ENCODE measurements at regions not wholly inside any gene's neighbourhood (a gene's known extent, or its start where the extent isn't known, plus 50 kb on each side); places are given as distances from the start of the nearest gene placed in this dataset.

- no peak overlapping the region for H3K4me3 ChIP-seq (ENCODE audit: control insufficient read depth in 1 of 2, extremely low read depth in 1 of 2, low read length in 1 of 2)
- peaks cover 0 to 5% of the 10 kb centered on the region in 2 experiments for H3K27me3 ChIP-seq (replicated peaks in 1 of 2; ENCODE audit: control insufficient read depth in 2 of 2, extremely low read depth in 1 of 2, insufficient read depth in 2 of 2, low read length in 1 of 2)
- DNase-seq, result no peak
- Mint-ChIP-seq H3K9me3 (peaks cover 3 to 17% (median 8%) of the 10 kb centered on the region in 3 donors), H3K4me1 (no peaks in the 10 kb centered on the region), H3K27ac (no peak overlapping the region), H3K4me3 (no peak overlapping the region), H3K27me3 (no peaks in the 10 kb centered on the region), H3K36me3 (no peaks in the 10 kb centered on the region)
- ATAC-seq (replicated peaks in 1 of 4), result no peak
- POLR2A ChIA-PET, result no interaction called here
- no peaks in the 10 kb centered on the region for H3K9me3 ChIP-seq
- H3K27ac ChIP-seq (ENCODE audit: low read length), result no peak overlapping the region
- WGBS (ENCODE audit: insufficient coverage), result 86% methylated on average over 3 of the region's 3 CpGs
- CTCF ChIA-PET, result interaction anchor here in 1 of 2 donors (0.7 kb wide), 1 partner anchor 1579 kb away, joined by 3 read pairs; no protein-coding TSS in a partner anchor
- H3K4me1 ChIP-seq (ENCODE audit: control insufficient read depth in 1 of 2, extremely low read depth in 1 of 2, insufficient read depth in 2 of 2, low read length in 2 of 2), result no peaks in the 10 kb centered on the region
- H3K36me3 ChIP-seq (ENCODE audit: control insufficient read depth in 2 of 2, extremely low read depth in 1 of 2, insufficient read depth in 1 of 2, low read length in 1 of 2), result no peaks in the 10 kb centered on the region
Measured at GRCh38 chr7:69276011-69276729, 322.1 kb upstream of the AUTS2 start.

DNA sequence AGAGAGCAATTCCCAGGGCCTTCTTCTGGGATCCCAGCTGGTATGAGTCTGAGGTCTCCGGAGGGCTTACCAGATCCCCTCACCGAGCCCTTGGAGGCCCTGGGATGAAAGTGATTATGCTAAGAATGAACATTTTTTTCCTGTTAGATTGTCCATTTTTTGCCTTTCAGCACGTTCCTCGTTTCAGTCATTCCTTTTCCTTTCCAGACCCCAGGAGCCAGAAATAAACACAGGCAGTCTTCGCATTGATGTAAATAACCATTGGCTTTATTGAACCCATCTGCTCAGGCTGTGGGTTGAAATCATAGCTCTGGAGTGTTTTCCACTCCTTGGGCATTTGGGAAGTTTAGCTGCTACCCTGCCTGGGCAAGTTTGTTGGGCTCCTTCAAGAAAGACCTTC is 320.9 kb upstream of the AUTS2 start:
- no peak overlapping the region for H3K4me3 ChIP-seq (ENCODE audit: control insufficient read depth in 1 of 2, extremely low read depth in 1 of 2, low read length in 1 of 2)
- no peak for ATAC-seq (replicated peaks in 1 of 4)
- ChIA-PET CTCF (no interaction called here), POLR2A (no interaction called here)
- WGBS (ENCODE audit: insufficient coverage), result no CpG with 5 or more reads among the region's 5 CpGs
- H3K27me3 ChIP-seq (replicated peaks in 1 of 2; ENCODE audit: control insufficient read depth in 2 of 2, extremely low read depth in 1 of 2, insufficient read depth in 2 of 2, low read length in 1 of 2), result peaks cover 0 to 7% of the 10 kb centered on the region in 2 experiments
- H3K9me3 ChIP-seq, result no peaks in the 10 kb centered on the region
- H3K9me3 Mint-ChIP-seq, result peaks cover 7 to 17% (median 8%) of the 10 kb centered on the region in 3 donors
- no peaks in the 10 kb centered on the region for H3K4me1 ChIP-seq (ENCODE audit: control insufficient read depth in 1 of 2, extremely low read depth in 1 of 2, insufficient read depth in 2 of 2, low read length in 2 of 2)
- H3K36me3 Mint-ChIP-seq, result no peaks in the 10 kb centered on the region
- no peak overlapping the region for H3K27ac ChIP-seq (ENCODE audit: low read length)
- H3K4me1 Mint-ChIP-seq, result no peaks in the 10 kb centered on the region
- DNase-seq, result no peak
- no peak overlapping the region for H3K27ac Mint-ChIP-seq
- no peak overlapping the region for H3K4me3 Mint-ChIP-seq
- H3K27me3 Mint-ChIP-seq, result no peaks in the 10 kb centered on the region
- H3K36me3 ChIP-seq (ENCODE audit: control insufficient read depth in 2 of 2, extremely low read depth in 1 of 2, insufficient read depth in 1 of 2, low read length in 1 of 2), result no peaks in the 10 kb centered on the region

- H3K4me3 Mint-ChIP-seq, result no peak overlapping the region
- H3K27ac ChIP-seq (ENCODE audit: low read length), result no peak overlapping the region
- no peak overlapping the region for H3K27ac Mint-ChIP-seq
- H3K4me3 ChIP-seq (ENCODE audit: control insufficient read depth in 1 of 2, extremely low read depth in 1 of 2, low read length in 1 of 2), result no peak overlapping the region
- ATAC-seq (replicated peaks in 1 of 4) (no peak), DNase-seq (no peak)
- POLR2A ChIA-PET, result interaction anchor here in 1 of 2 donors (0.6 kb wide), 1 partner anchor 147 kb away, joined by 3 read pairs; no protein-coding TSS in a partner anchor
- H3K27me3 Mint-ChIP-seq, result peaks cover 0 to 6% of the 10 kb centered on the region in 2 donors
- H3K4me1 ChIP-seq (ENCODE audit: control insufficient read depth in 1 of 2, extremely low read depth in 1 of 2, insufficient read depth in 2 of 2, low read length in 2 of 2), result no peaks in the 10 kb centered on the region
- no peaks in the 10 kb centered on the region for H3K9me3 ChIP-seq
- H3K27me3 ChIP-seq (replicated peaks in 1 of 2; ENCODE audit: control insufficient read depth in 2 of 2, extremely low read depth in 1 of 2, insufficient read depth in 2 of 2, low read length in 1 of 2), result peaks cover 0 to 5% of the 10 kb centered on the region in 2 experiments
- H3K9me3 Mint-ChIP-seq, result peaks cover 4 to 20% (median 17%) of the 10 kb centered on the region in 3 donors
- CTCF ChIA-PET, result no interaction called here
- WGBS (ENCODE audit: insufficient coverage), result 19% methylated on average over 3 of the region's 3 CpGs
- H3K36me3 ChIP-seq (ENCODE audit: control insufficient read depth in 2 of 2, extremely low read depth in 1 of 2, insufficient read depth in 1 of 2, low read length in 1 of 2), result no peaks in the 10 kb centered on the region
- no peaks in the 10 kb centered on the region for H3K36me3 Mint-ChIP-seq
- H3K4me1 Mint-ChIP-seq, result no peaks in the 10 kb centered on the region
Measured at GRCh38 chr7:69282946-69283345, 315.3 kb upstream of the AUTS2 start.

GRCh38 chr7:69283421-69283820 is 314.9 kb upstream of the AUTS2 start:
- POLR2A ChIA-PET, result no interaction called here
- DNase-seq (no peak), ATAC-seq (replicated peaks in 1 of 4) (no peak)
- Mint-ChIP-seq H3K4me3 (no peak overlapping the region), H3K9me3 (peaks cover 4 to 20% (median 17%) of the 10 kb centered on the region in 3 donors), H3K36me3 (no peaks in the 10 kb centered on the region), H3K27ac (no peak overlapping the region), H3K27me3 (peaks cover 0 to 6% of the 10 kb centered on the region in 2 donors), H3K4me1 (no peaks in the 10 kb centered on the region)
- CTCF ChIA-PET, result no interaction called here
- H3K27ac ChIP-seq (ENCODE audit: low read length), result no peak overlapping the region
- H3K27me3 ChIP-seq (replicated peaks in 1 of 2; ENCODE audit: control insufficient read depth in 2 of 2, extremely low read depth in 1 of 2, insufficient read depth in 2 of 2, low read length in 1 of 2), result peaks cover 0 to 5% of the 10 kb centered on the region in 2 experiments
- no peaks in the 10 kb centered on the region for H3K4me1 ChIP-seq (ENCODE audit: control insufficient read depth in 1 of 2, extremely low read depth in 1 of 2, insufficient read depth in 2 of 2, low read length in 2 of 2)
- H3K4me3 ChIP-seq (ENCODE audit: control insufficient read depth in 1 of 2, extremely low read depth in 1 of 2, low read length in 1 of 2), result no peak overlapping the region
- 69% methylated on average over 2 of the region's 8 CpGs for WGBS (ENCODE audit: insufficient coverage)
- H3K36me3 ChIP-seq (ENCODE audit: control insufficient read depth in 2 of 2, extremely low read depth in 1 of 2, insufficient read depth in 1 of 2, low read length in 1 of 2), result no peaks in the 10 kb centered on the region
- H3K9me3 ChIP-seq, result no peaks in the 10 kb centered on the region

- no peak for DNase-seq
- ATAC-seq (replicated peaks in 1 of 4), result no peak
- Histone ChIP-seq H3K9me3 (no peaks in the 10 kb centered on the region), H3K4me1 (ENCODE audit: control insufficient read depth in 1 of 2, extremely low read depth in 1 of 2, insufficient read depth in 2 of 2, low read length in 2 of 2) (no peaks in the 10 kb centered on the region), H3K4me3 (ENCODE audit: control insufficient read depth in 1 of 2, extremely low read depth in 1 of 2, low read length in 1 of 2) (no peak overlapping the region), H3K27me3 (replicated peaks in 1 of 2; ENCODE audit: control insufficient read depth in 2 of 2, extremely low read depth in 1 of 2, insufficient read depth in 2 of 2, low read length in 1 of 2) (peaks cover 0 to 5% of the 10 kb centered on the region in 2 experiments), H3K36me3 (ENCODE audit: control insufficient read depth in 2 of 2, extremely low read depth in 1 of 2, insufficient read depth in 1 of 2, low read length in 1 of 2) (no peaks in the 10 kb centered on the region), H3K27ac (ENCODE audit: low read length) (no peak overlapping the region)
- ChIA-PET POLR2A (no interaction called here), CTCF (no interaction called here)
- H3K36me3 Mint-ChIP-seq, result no peaks in the 10 kb centered on the region
- peaks cover 4 to 12% (median 7%) of the 10 kb centered on the region in 3 donors for H3K9me3 Mint-ChIP-seq
- no peak overlapping the region for H3K27ac Mint-ChIP-seq
- peaks cover 0 to 6% of the 10 kb centered on the region in 2 donors for H3K27me3 Mint-ChIP-seq
- H3K4me3 Mint-ChIP-seq, result no peak overlapping the region
- H3K4me1 Mint-ChIP-seq, result no peaks in the 10 kb centered on the region
Measured at GRCh38 chr7:69285854-69286253, 312.4 kb upstream of the AUTS2 start.

- Mint-ChIP-seq H3K36me3 (no peaks in the 10 kb centered on the region), H3K4me1 (no peaks in the 10 kb centered on the region), H3K4me3 (no peak overlapping the region), H3K27me3 (peaks cover 0 to 4% of the 10 kb centered on the region in 2 donors), H3K9me3 (peaks cover 4 to 10% (median 6%) of the 10 kb centered on the region in 3 donors), H3K27ac (no peak overlapping the region)
- H3K9me3 ChIP-seq, result no peaks in the 10 kb centered on the region
- DNase-seq (no peak), ATAC-seq (replicated peaks in 1 of 4) (no peak)
- H3K27me3 ChIP-seq (replicated peaks in 1 of 2; ENCODE audit: control insufficient read depth in 2 of 2, extremely low read depth in 1 of 2, insufficient read depth in 2 of 2, low read length in 1 of 2), result no peaks in the 10 kb centered on the region
- no peak overlapping the region for H3K27ac ChIP-seq (ENCODE audit: low read length)
- H3K36me3 ChIP-seq (ENCODE audit: control insufficient read depth in 2 of 2, extremely low read depth in 1 of 2, insufficient read depth in 1 of 2, low read length in 1 of 2), result no peaks in the 10 kb centered on the region
- 38% methylated on average over 3 of the region's 3 CpGs for WGBS (ENCODE audit: insufficient coverage)
- no peak overlapping the region for H3K4me3 ChIP-seq (ENCODE audit: control insufficient read depth in 1 of 2, extremely low read depth in 1 of 2, low read length in 1 of 2)
- H3K4me1 ChIP-seq (ENCODE audit: control insufficient read depth in 1 of 2, extremely low read depth in 1 of 2, insufficient read depth in 2 of 2, low read length in 2 of 2), result no peaks in the 10 kb centered on the region
- ChIA-PET CTCF (no interaction called here), POLR2A (no interaction called here)
Measured at GRCh38 chr7:69295977-69296376, 302.3 kb upstream of the AUTS2 start.
